Fibroblast of mammary gland (primary cell): ENCODE measurements at regions not wholly inside any gene's neighbourhood (a gene's known extent, or its start where the extent isn't known, plus 50 kb on each side); places are given as distances from the start of the nearest gene placed in this dataset.

Source experiments
- DNase-seq: peaks from one replicate; pipeline ENCODE4 v3.0.0-alpha.2; 2010; ENCODE audit warnings: low read depth
- H3K4me3 ChIP-seq: 2 replicates; pipeline ENCODE4 v1.5.1; 2011; ENCODE audit warnings: low read depth, mild to moderate bottlenecking, low read length, moderate library complexity; ENCODE audit not compliant: control insufficient read depth
- CTCF ChIP-seq: conservative IDR thresholded peaks from 2 replicates; pipeline ENCODE4 v1.5.1; 2011; ENCODE audit warnings: low read depth, low read length, inconsistent platforms; ENCODE audit not compliant: control insufficient read depth, insufficient read depth

DNA sequence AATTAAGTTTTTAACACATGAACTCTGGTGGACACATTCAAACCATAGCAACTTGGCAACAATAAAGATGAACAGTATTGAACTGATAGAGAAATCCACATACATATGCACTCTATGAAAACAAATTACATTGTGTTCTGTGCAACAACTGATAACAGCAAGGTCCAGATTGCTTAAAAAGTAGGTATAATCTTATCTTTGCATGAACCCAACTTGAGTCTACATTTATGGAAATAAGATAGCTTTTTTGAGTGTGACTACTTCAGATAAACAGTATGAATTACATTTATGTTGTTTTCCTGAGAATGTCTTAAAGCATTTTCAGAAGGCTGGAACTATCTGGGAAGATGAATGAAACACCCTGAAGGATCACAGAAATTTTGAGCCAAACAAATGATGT lies 212.6 kb upstream of the GK2 start:
- no peak for DNase-seq
- no peak for TF ChIP-seq CTCF
- H3K4me3 ChIP-seq, result no peak overlapping the region

- DNase-seq, result no peak
- no peak for TF ChIP-seq CTCF
- H3K4me3 ChIP-seq, result no peak overlapping the region
These were observed 205.4 kb upstream of the GK2 start for GRCh38 chr4:79613269-79613935.

- no peak overlapping the region for H3K4me3 ChIP-seq
- TF ChIP-seq CTCF, result no peak
- DNase-seq, result no peak
These were observed 203.0 kb upstream of the GK2 start for GRCh38 chr4:79611026-79611425.

GRCh38 chr4:79609817-79610216 lies 201.8 kb upstream of the GK2 start:
- DNase-seq, result no peak
- H3K4me3 ChIP-seq, result no peak overlapping the region
- no peak for TF ChIP-seq CTCF

DNA sequence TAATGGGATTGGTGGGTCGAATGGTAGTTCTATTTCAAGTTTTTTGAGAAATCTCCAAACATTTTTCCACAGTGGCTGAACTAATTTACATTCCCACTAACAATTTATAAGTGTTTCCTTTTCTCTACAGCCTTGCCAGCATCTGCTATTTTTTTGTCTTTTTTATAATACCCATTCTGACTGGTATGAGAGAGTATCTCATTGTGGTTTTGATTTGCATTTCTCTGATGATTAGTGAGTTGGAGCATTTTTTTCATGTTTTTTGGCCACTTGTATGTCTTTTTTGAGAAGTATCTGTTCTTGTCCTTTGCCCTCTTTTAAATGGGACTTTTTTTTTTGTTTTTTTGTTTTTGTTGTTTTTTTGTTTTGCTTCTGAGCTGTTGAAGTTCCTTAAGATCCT lies 200.0 kb upstream of the GK2 start:
- no peak for DNase-seq
- TF ChIP-seq CTCF, result no peak

DNA sequence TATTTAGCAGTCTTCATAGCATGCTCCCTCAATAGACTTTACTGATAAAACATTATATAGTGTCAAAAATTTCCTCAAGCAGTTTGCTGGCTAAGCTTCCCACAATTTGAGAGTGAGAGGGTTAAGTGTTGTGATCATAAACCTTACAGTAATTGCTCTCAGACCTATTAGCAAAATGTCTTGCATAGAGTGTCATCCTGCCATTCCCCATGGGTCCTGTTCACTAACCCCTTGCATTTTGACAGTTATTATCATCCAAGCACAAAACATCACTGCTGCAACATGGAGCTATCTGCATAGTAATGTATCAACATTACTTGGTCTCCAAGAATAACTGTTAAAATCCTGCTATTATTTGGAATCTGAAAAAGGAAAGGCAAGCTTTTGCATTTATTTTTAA lies 196.1 kb upstream of the GK2 start:
- TF ChIP-seq CTCF, result no peak
- DNase-seq, result no peak
- no peak overlapping the region for H3K4me3 ChIP-seq

More for the DNA sequence above, 200.0 kb upstream of the GK2 start:
- no peak overlapping the region for H3K4me3 ChIP-seq

GRCh38 chr4:79603681-79604080 lies 195.7 kb upstream of the GK2 start:
- no peak for TF ChIP-seq CTCF
- DNase-seq, result no peak
- H3K4me3 ChIP-seq, result no peak overlapping the region
